ENCODE measurements at regions not wholly inside any gene's neighbourhood (a gene's known extent, or its start where the extent isn't known, plus 50 kb on each side); places are given as distances from the start of the nearest gene placed in this dataset.

DNA sequence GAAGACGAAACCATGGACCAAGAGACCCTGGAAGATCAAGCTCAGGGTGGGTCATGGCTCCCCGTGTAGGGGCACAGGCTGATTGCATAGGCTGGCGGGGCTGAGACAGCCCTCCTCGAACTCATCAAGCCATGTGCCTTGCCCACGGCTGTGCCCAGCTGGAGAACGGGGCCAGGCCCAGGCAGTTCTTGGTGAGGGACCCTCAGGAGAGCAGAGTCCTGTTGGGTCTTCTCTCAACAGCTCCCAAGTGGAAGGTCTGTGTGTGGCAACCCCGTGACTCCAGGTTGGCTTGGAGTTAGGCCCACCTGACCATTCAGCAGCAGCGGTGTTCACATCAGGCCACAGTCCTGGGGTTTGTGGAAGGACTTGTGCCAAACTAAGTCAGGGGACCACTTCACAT, 276.5 kb downstream of the QKI start:
- no peaks in the 10 kb centered on the region for H3K9me3 ChIP-seq
- ATAC-seq (no peak), DNase-seq (no peak)
- no peaks in the 10 kb centered on the region for H3K27me3 ChIP-seq
- TF ChIP-seq, protein P1, sequence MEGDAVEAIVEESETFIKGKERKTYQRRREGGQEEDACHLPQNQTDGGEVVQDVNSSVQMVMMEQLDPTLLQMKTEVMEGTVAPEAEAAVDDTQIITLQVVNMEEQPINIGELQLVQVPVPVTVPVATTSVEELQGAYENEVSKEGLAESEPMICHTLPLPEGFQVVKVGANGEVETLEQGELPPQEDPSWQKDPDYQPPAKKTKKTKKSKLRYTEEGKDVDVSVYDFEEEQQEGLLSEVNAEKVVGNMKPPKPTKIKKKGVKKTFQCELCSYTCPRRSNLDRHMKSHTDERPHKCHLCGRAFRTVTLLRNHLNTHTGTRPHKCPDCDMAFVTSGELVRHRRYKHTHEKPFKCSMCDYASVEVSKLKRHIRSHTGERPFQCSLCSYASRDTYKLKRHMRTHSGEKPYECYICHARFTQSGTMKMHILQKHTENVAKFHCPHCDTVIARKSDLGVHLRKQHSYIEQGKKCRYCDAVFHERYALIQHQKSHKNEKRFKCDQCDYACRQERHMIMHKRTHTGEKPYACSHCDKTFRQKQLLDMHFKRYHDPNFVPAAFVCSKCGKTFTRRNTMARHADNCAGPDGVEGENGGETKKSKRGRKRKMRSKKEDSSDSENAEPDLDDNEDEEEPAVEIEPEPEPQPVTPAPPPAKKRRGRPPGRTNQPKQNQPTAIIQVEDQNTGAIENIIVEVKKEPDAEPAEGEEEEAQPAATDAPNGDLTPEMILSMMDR (IDR thresholded peaks at IDR 0.05) = no peak
- intact Hi-C loops (cut with DNase I) = no loop called here
- H3K4me3 ChIP-seq = no peak overlapping the region
- no peak overlapping the region for H3K27ac ChIP-seq
- H3K36me3 ChIP-seq = no peaks in the 10 kb centered on the region
- no peaks in the 10 kb centered on the region for H3K4me1 ChIP-seq

DNA sequence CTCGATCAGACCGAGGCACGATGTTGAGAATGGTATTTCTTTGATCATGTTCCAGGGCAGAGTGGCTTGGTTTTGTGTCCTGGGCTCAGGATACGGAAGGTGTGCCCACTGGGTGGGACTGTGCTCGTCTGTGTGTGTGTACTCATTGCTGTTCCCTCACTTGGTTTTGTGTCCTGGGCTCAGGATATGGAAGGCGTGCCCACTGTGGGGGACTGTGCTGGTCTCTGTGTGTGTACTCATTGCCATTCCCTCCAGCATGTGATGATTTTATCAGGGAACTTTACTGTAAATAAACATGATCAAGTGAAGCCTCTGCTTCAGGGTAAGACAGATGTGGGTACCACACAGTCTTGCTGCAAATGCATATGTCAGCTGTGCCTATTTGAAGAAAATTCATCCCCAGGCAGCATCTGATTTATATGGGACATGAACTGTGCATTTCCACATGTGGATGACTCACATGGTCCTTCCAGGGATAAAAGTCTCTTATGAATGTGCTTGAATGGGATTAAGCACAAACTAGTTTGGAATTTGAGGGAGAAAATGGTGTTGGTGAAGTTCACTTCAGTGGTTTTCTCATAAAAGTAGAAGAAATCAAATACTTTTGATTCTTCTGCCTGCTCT, 274.3 kb downstream of the QKI start:
- Histone ChIP-seq H3K4me3 (no peak overlapping the region), H3K27me3 (no peaks in the 10 kb centered on the region), H3K27ac (no peak overlapping the region), H3K36me3 (no peaks in the 10 kb centered on the region), H3K9me3 (no peaks in the 10 kb centered on the region), H3K4me1 (no peaks in the 10 kb centered on the region)
- ATAC-seq (no peak), DNase-seq (no peak)
- TF ChIP-seq, protein P1 (IDR thresholded peaks at IDR 0.05) = no peak
- intact Hi-C loops (cut with DNase I) = no loop called here

DNA sequence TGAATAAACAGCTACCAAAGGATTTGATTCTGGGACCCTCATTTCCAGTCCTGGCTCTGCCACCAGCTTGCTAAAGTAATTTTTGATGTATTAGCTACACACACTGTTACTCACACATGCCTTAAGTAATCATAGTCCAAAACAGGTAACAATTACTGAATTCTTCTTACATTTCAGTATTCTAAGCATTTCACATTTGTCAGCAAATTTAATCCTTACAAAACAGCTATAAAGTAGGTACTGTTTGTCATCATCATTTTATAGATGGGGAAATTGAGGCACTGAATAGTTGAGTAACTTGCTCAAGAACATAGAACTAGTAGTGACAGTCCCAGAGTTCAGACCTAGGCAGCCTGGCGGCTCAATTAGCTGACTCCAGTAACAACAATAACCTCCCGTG, 272.6 kb downstream of the QKI start:
- Histone ChIP-seq H3K9me3 (no peaks in the 10 kb centered on the region), H3K4me3 (no peak overlapping the region), H3K27ac (no peak overlapping the region), H3K36me3 (no peaks in the 10 kb centered on the region), H3K27me3 (no peaks in the 10 kb centered on the region), H3K4me1 (no peaks in the 10 kb centered on the region)
- intact Hi-C loops (cut with DNase I) = no loop called here
- DNase-seq (no peak), ATAC-seq (no peak)
- TF ChIP-seq, protein P1 (IDR thresholded peaks at IDR 0.05) = no peak

DNA sequence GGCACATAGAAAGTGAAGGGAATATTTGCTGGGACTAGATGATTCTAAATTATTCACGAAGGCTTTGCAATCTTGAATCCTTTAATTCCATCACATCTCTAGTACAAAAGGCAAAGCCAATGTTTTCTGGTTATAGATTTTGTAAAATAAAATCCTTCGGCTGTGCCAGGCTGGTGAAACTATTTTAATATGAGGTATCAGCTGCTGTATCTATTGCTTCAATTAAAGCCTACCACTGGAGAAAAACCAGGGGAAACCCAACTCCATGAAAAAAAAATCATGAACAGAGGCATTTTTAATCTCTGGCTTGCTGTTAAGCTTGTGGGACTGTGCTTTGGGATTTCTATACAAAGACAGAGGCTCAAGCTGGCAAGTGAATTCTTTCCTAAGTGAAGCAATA, 271.8 kb downstream of the QKI start:
- DNase-seq = no peak
- TF ChIP-seq, protein P1 (IDR thresholded peaks at IDR 0.05) = no peak
- no peak overlapping the region for H3K4me3 ChIP-seq
- no peak for ATAC-seq
- no peaks in the 10 kb centered on the region for H3K36me3 ChIP-seq
- H3K4me1 ChIP-seq = no peaks in the 10 kb centered on the region
- intact Hi-C loops (cut with DNase I) = no loop called here
- no peaks in the 10 kb centered on the region for H3K27me3 ChIP-seq
- H3K27ac ChIP-seq = no peak overlapping the region
- H3K9me3 ChIP-seq = no peaks in the 10 kb centered on the region

DNA sequence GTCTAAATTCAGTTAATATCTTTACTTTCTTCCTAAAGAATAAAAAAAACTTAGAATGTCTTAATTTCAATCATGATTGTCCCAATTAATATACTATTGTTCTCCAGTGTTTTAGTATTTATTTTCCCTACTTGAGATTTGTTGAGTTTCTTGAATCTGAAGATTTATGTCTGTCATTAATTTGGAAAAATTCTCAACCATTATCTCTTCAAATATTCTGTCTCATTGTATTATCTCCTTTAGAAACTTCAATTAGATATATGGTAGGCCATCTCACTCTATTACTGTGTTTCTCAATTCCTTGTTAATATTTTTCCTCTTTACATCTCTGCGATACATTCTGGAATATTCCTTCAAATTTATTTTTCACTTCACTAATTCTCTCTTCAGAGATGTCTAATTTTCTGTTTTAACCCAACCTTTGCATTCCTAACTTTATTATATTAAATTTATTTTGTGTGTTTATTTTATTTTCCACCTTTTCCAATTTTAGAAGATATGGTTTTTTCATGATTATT, 268.6 kb downstream of the QKI start:
- Histone ChIP-seq H3K27ac (no peak overlapping the region), H3K4me3 (no peak overlapping the region), H3K27me3 (no peaks in the 10 kb centered on the region), H3K9me3 (no peaks in the 10 kb centered on the region), H3K36me3 (no peaks in the 10 kb centered on the region), H3K4me1 (no peaks in the 10 kb centered on the region)
- ATAC-seq = no peak
- no peak for DNase-seq
- TF ChIP-seq, protein P1 (IDR thresholded peaks at IDR 0.05) = no peak
- intact Hi-C loops (cut with DNase I) = no loop called here
